ENCODE measurements at regions not wholly inside any gene's neighbourhood (a gene's known extent, or its start where the extent isn't known, plus 50 kb on each side); places are given as distances from the start of the nearest gene placed in this dataset.
"Not testable (repeated sequence)": the region's sequence is repeated elsewhere in the genome, so short reads cannot be mapped to it uniquely, and the experiment has no call there.

DNA sequence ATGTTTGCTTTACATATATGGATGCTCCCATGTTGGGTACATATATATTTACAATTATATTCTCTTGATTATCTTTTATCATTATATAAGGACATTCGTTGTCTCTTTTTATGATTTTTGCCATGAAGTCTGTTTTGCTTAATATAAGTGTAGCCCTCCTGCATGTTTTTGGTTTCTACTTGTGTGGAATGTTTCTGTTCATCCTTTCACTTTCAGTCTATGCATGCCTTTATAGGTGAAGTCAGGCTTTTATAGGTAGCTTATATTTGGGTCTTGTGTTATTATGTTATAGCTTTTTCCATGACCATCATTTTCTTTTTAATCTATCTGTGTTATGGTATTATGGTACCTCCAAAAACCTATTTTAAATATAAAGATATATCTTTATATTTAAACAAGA, 612.5 kb upstream of the HS3ST5 start:
- no peaks in the 10 kb centered on the region for H3K4me1 ChIP-seq (ENCODE audit: control insufficient read depth in 1 of 2, insufficient read depth in 2 of 2, low read length in 2 of 2)
- 0 to 54% methylated on average over 1 of the region's 1 CpG for WGBS, 2 donors
- no peak for ATAC-seq (ENCODE audit: low FRiP score)

DNA sequence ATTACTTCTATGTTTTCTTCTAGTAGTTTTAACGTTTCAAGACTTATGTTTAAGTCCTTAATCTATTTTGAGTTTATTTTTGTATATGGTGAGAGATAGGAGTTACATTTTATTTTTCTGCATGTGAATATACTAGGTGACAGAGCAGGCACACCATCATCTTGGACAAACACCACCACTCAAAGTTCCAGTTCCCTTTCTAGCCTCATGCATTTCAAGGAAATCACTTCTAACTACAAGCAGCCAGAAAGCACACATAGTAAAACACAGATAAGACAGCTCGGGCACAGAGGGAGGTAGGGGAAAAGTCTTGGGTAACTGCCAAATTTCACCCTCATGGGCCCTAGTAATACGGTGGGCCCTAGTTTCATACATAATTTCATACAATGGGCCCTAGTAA, 609.4 kb upstream of the HS3ST5 start:
- no peak for ATAC-seq (ENCODE audit: low FRiP score)
- H3K4me1 ChIP-seq (ENCODE audit: control insufficient read depth in 1 of 2, insufficient read depth in 2 of 2, low read length in 2 of 2), result no peaks in the 10 kb centered on the region
- H3K27me3 ChIP-seq (ENCODE audit: control insufficient read depth in 1 of 2, insufficient read depth in 2 of 2, low read length in 1 of 2), result no peaks in the 10 kb centered on the region
- no peaks in the 10 kb centered on the region for H3K9me3 ChIP-seq (ENCODE audit: control insufficient read depth, low read length)
- no peaks in the 10 kb centered on the region for H3K36me3 ChIP-seq (ENCODE audit: control insufficient read depth in 1 of 2, insufficient read depth in 2 of 2, low read length in 1 of 2)
- DNase-seq, result no peak
- 26 to 33% methylated on average over 3 of the region's 3 CpGs for WGBS, 2 donors
- H3K27ac ChIP-seq (ENCODE audit: low read depth in 1 of 2, low read length in 2 of 2), result no peak overlapping the region
- H3K4me3 ChIP-seq (ENCODE audit: low read length in 2 of 2), result no peak overlapping the region
- intact Hi-C loops (cut with DNase I), result no loop called here

More for the DNA sequence above, 612.5 kb upstream of the HS3ST5 start:
- Histone ChIP-seq H3K36me3 (ENCODE audit: control insufficient read depth in 1 of 2, insufficient read depth in 2 of 2, low read length in 1 of 2) (no peaks in the 10 kb centered on the region), H3K27me3 (ENCODE audit: control insufficient read depth in 1 of 2, insufficient read depth in 2 of 2, low read length in 1 of 2) (no peaks in the 10 kb centered on the region), H3K9me3 (ENCODE audit: control insufficient read depth, low read length) (no peaks in the 10 kb centered on the region), H3K4me3 (ENCODE audit: low read length in 2 of 2) (no peak overlapping the region), H3K27ac (ENCODE audit: low read depth in 1 of 2, low read length in 2 of 2) (no peak overlapping the region)
- no peak for DNase-seq
- intact Hi-C loops (cut with DNase I), result no loop called here

DNA sequence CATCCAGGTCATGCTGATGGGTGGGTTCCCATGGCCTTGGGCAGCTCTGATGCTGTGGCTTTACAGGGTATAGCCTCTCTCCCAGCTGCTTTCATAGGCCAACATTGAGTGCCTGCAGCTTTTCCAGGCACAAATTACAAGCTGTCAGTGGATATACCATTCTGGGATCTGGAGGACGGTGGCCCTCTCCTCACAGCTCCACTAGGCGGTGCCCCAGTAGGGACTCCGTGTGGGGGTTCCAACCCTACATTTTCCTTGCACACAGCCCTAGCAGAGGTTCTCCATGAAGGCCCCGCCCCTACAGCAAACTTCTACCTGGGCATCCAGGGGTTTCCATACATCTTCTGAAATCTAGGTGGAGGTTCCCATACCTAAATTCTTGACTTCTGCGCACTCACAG, 602.6 kb upstream of the HS3ST5 start:
- no peaks in the 10 kb centered on the region for H3K9me3 ChIP-seq (ENCODE audit: control insufficient read depth, low read length)
- no peak for DNase-seq

DNA sequence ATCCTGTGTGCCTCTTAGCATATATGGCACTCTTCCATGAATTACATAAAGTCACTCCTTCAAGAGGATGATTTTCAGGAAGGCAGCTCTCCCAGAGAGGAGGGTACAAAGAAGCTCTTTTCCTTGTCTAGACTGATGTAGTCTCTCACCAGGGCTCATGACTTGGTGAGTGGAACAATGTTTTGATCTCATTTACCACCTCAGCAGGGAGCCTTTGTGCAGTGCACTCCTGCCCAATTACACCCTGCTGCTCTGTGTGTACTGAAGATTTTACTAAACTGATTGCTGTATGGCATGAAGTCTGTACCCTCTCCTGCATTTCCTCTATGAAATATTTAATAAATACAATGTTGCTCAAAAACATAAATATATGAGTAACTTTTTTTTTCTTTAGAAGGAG, 598.3 kb upstream of the HS3ST5 start:
- no peak overlapping the region for H3K27ac ChIP-seq (ENCODE audit: low read depth in 1 of 2, low read length in 2 of 2)
- intact Hi-C loops (cut with DNase I), result no loop called here
- H3K27me3 ChIP-seq (ENCODE audit: control insufficient read depth in 1 of 2, insufficient read depth in 2 of 2, low read length in 1 of 2), result no peaks in the 10 kb centered on the region
- no peak for ATAC-seq (ENCODE audit: low FRiP score)
- H3K4me1 ChIP-seq (ENCODE audit: control insufficient read depth in 1 of 2, insufficient read depth in 2 of 2, low read length in 2 of 2), result no peaks in the 10 kb centered on the region
- no peak for DNase-seq
- H3K4me3 ChIP-seq (ENCODE audit: low read length in 2 of 2), result no peak overlapping the region
- H3K9me3 ChIP-seq (ENCODE audit: control insufficient read depth, low read length), result no peaks in the 10 kb centered on the region
- H3K36me3 ChIP-seq (ENCODE audit: control insufficient read depth in 1 of 2, insufficient read depth in 2 of 2, low read length in 1 of 2), result no peaks in the 10 kb centered on the region

More for the DNA sequence above, 602.6 kb upstream of the HS3ST5 start:
- intact Hi-C loops (cut with DNase I), result no loop called here
- ATAC-seq (ENCODE audit: low FRiP score), result no peak
- no peak overlapping the region for H3K4me3 ChIP-seq (ENCODE audit: low read length in 2 of 2)
- H3K27me3 ChIP-seq (ENCODE audit: control insufficient read depth in 1 of 2, insufficient read depth in 2 of 2, low read length in 1 of 2), result no peaks in the 10 kb centered on the region
- H3K36me3 ChIP-seq (ENCODE audit: control insufficient read depth in 1 of 2, insufficient read depth in 2 of 2, low read length in 1 of 2), result no peaks in the 10 kb centered on the region
- WGBS, 2 donors, result 82 to 90% methylated on average over 5 of the region's 5 CpGs
- no peak overlapping the region for H3K27ac ChIP-seq (ENCODE audit: low read depth in 1 of 2, low read length in 2 of 2)
- H3K4me1 ChIP-seq (ENCODE audit: control insufficient read depth in 1 of 2, insufficient read depth in 2 of 2, low read length in 2 of 2), result no peaks in the 10 kb centered on the region

DNA sequence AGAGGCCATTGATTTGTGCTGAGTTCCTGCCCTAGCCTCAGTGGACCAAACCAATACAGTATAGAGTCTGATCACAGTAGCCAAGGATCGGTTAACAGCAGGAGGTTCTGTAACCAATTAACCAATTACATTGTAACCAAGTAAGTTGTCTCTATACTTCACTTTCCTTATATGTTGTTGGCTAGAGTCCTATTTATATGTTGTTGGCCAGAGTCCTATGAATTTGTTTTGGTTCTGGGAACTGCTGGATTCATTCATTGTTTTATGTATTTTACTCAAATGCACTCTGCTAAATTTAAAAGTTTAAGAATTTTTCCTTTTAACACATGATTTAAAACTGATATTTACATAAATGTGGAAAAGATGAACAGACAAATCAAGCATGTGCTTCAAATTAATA, 597.4 kb upstream of the HS3ST5 start:
- Histone ChIP-seq H3K27me3 (ENCODE audit: control insufficient read depth in 1 of 2, insufficient read depth in 2 of 2, low read length in 1 of 2) (no peaks in the 10 kb centered on the region), H3K27ac (ENCODE audit: low read depth in 1 of 2, low read length in 2 of 2) (no peak overlapping the region), H3K36me3 (ENCODE audit: control insufficient read depth in 1 of 2, insufficient read depth in 2 of 2, low read length in 1 of 2) (no peaks in the 10 kb centered on the region), H3K4me3 (ENCODE audit: low read length in 2 of 2) (no peak overlapping the region), H3K4me1 (ENCODE audit: control insufficient read depth in 1 of 2, insufficient read depth in 2 of 2, low read length in 2 of 2) (no peaks in the 10 kb centered on the region), H3K9me3 (ENCODE audit: control insufficient read depth, low read length) (no peaks in the 10 kb centered on the region)
- DNase-seq (no peak), ATAC-seq (ENCODE audit: low FRiP score) (no peak)
- intact Hi-C loops (cut with DNase I), result no loop called here
- 78 to 89% methylated on average over 1 of the region's 1 CpG for WGBS, 2 donors

DNA sequence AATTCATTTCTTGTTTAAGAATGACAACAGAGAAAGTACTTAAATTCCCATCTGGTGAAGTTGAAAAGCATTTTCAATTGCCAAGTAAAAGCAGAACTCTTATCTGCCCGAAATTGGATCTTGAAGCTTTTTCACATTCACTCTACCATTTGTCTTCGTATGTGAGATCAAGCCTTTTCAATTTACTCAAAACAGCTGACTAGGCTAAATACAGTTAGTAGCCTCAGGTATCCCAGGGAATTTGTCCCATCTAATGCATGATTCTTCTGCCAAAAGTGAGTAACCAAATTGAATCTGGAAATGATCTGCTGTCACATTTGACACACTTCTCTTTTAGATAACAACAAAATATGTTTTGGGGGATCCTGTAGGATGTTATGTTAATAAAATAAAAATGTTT, 596.8 kb upstream of the HS3ST5 start:
- Histone ChIP-seq H3K9me3 (ENCODE audit: control insufficient read depth, low read length) (no peaks in the 10 kb centered on the region), H3K27me3 (ENCODE audit: control insufficient read depth in 1 of 2, insufficient read depth in 2 of 2, low read length in 1 of 2) (no peaks in the 10 kb centered on the region), H3K27ac (ENCODE audit: low read depth in 1 of 2, low read length in 2 of 2) (no peak overlapping the region), H3K4me3 (ENCODE audit: low read length in 2 of 2) (no peak overlapping the region), H3K4me1 (ENCODE audit: control insufficient read depth in 1 of 2, insufficient read depth in 2 of 2, low read length in 2 of 2) (no peaks in the 10 kb centered on the region), H3K36me3 (ENCODE audit: control insufficient read depth in 1 of 2, insufficient read depth in 2 of 2, low read length in 1 of 2) (no peaks in the 10 kb centered on the region)
- no peak for ATAC-seq (ENCODE audit: low FRiP score)
- DNase-seq, result no peak
- intact Hi-C loops (cut with DNase I), result no loop called here
- 54 to 55% methylated on average over 2 of the region's 2 CpGs for WGBS, 2 donors

DNA sequence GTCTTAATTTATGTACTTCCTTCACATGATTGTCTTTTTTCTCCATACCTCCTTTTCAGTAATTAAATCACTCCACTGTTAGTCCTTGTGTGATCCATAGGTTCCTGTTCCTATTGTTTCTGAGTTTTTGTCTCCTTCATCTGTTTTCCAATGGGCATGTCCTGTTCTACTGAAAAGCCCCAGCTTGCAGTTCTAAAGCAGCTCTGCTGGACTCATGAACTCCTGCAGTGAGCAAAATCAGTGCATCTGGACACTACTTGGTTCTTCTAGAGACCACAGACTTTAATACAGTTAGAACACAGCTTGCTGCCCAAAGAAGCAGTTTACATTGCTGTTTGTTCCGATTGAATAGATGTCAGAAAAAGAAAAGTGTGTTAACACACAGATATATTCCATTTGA, 593.3 kb upstream of the HS3ST5 start:
- no peaks in the 10 kb centered on the region for H3K27me3 ChIP-seq (ENCODE audit: control insufficient read depth in 1 of 2, insufficient read depth in 2 of 2, low read length in 1 of 2)
- DNase-seq, result no peak
- 78 to 82% methylated on average over 1 of the region's 1 CpG for WGBS, 2 donors
- no peaks in the 10 kb centered on the region for H3K9me3 ChIP-seq (ENCODE audit: control insufficient read depth, low read length)
- no peaks in the 10 kb centered on the region for H3K4me1 ChIP-seq (ENCODE audit: control insufficient read depth in 1 of 2, insufficient read depth in 2 of 2, low read length in 2 of 2)
- no peak for ATAC-seq (ENCODE audit: low FRiP score)
- intact Hi-C loops (cut with DNase I), result no loop called here
- no peaks in the 10 kb centered on the region for H3K36me3 ChIP-seq (ENCODE audit: control insufficient read depth in 1 of 2, insufficient read depth in 2 of 2, low read length in 1 of 2)
- no peak overlapping the region for H3K27ac ChIP-seq (ENCODE audit: low read depth in 1 of 2, low read length in 2 of 2)
- H3K4me3 ChIP-seq (ENCODE audit: low read length in 2 of 2), result no peak overlapping the region

DNA sequence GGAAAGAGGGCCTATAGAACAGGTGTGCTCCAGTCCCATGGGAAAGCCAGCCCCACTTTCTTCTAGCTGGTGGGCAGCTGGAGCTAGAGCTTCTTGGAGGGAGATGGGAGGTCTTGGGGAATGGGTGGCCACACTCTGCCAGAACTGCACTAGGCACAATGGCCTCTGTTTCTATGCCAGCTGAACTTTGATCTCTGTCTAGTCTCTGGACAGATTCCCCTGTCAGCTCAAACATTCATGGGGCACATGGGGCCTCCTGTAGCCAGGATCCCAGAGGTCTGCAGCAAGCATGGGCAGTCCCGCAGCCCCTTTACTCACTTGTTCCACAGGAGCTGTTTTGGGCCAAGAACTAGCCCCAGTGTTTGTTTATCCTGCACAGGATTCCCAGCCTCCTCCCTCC, 591.3 kb upstream of the HS3ST5 start:
- intact Hi-C loops (cut with DNase I), result no loop called here
- no peaks in the 10 kb centered on the region for H3K4me1 ChIP-seq (ENCODE audit: control insufficient read depth in 1 of 2, insufficient read depth in 2 of 2, low read length in 2 of 2)
- H3K4me3 ChIP-seq (ENCODE audit: low read length in 2 of 2), result no peak overlapping the region
- DNase-seq (no peak), ATAC-seq (ENCODE audit: low FRiP score) (no peak)
- no peaks in the 10 kb centered on the region for H3K9me3 ChIP-seq (ENCODE audit: control insufficient read depth, low read length)
- WGBS, 2 donors, result 89 to 90% methylated on average over 1 of the region's 1 CpG
- no peaks in the 10 kb centered on the region for H3K36me3 ChIP-seq (ENCODE audit: control insufficient read depth in 1 of 2, insufficient read depth in 2 of 2, low read length in 1 of 2)
- no peaks in the 10 kb centered on the region for H3K27me3 ChIP-seq (ENCODE audit: control insufficient read depth in 1 of 2, insufficient read depth in 2 of 2, low read length in 1 of 2)
- no peak overlapping the region for H3K27ac ChIP-seq (ENCODE audit: low read depth in 1 of 2, low read length in 2 of 2)

DNA sequence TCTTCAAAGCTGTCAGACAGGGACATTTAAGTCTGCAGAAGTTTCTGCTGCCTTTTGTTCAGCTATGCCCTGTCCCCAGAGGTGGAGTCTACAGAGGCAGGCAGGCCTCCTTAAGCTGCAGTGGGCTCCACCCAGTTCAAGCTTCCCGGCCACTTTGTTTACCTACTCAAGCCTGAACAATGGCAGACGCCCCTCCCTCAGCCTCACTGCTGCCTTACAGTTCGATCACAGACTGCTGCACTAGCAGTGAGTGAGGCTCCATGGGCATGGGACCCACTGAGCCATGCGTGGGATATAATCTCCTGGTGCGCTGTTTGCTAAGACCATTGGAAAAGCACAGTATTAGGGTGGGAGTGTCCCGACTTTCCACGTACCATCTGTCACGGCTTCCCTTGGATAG, 585.9 kb upstream of the HS3ST5 start:
- intact Hi-C loops (cut with DNase I); H3K27ac ChIP-seq (ENCODE audit: low read depth in 1 of 2, low read length in 2 of 2); H3K27me3 ChIP-seq (ENCODE audit: control insufficient read depth in 1 of 2, insufficient read depth in 2 of 2, low read length in 1 of 2); H3K36me3 ChIP-seq (ENCODE audit: control insufficient read depth in 1 of 2, insufficient read depth in 2 of 2, low read length in 1 of 2); H3K9me3 ChIP-seq (ENCODE audit: control insufficient read depth, low read length); DNase-seq; ATAC-seq (ENCODE audit: low FRiP score); H3K4me3 ChIP-seq (ENCODE audit: low read length in 2 of 2); H3K4me1 ChIP-seq (ENCODE audit: control insufficient read depth in 1 of 2, insufficient read depth in 2 of 2, low read length in 2 of 2): not testable (repeated sequence)
- 83 to 86% methylated on average over 8 of the region's 8 CpGs for WGBS, 2 donors
